Mesothelial cell of epicardium (in vitro differentiated cells): ENCODE measurements at regions not wholly inside any gene's neighbourhood (a gene's known extent, or its start where the extent isn't known, plus 50 kb on each side); places are given as distances from the start of the nearest gene placed in this dataset.

Experiments
- DNase-seq, 2 experiments: peaks; one replicate each; pipeline ENCODE4 v3.0.0; 2021; ENCODE audit warnings: low spot score in 2 of 2; ENCODE audit not compliant: unreplicated experiment in 2 of 2
- H3K27ac Mint-ChIP-seq: 2 replicates; pipeline ENCODE4 v1.8.0; 2021; ENCODE audit warnings: mixed read lengths
- H3K27me3 Mint-ChIP-seq: 2 replicates; pipeline ENCODE4 v1.8.0; 2021; ENCODE audit warnings: low read depth, mixed read lengths
- H3K36me3 Mint-ChIP-seq: 2 replicates; pipeline ENCODE4 v1.8.0; 2021; ENCODE audit warnings: mixed read lengths
- H3K4me1 Mint-ChIP-seq: 2 replicates; pipeline ENCODE4 v1.8.0; 2021; ENCODE audit warnings: mixed read lengths
- H3K4me3 Mint-ChIP-seq: 2 replicates; pipeline ENCODE4 v1.8.0; 2021; ENCODE audit warnings: mild to moderate bottlenecking, moderate library complexity, mixed read lengths
- H3K9me3 Mint-ChIP-seq: 2 replicates; pipeline ENCODE4 v1.8.0; 2021; ENCODE audit warnings: mixed read lengths
- TF ChIP-seq, protein P1 (sequence below): fragments of 200-600 bp; sonication (generic); IDR thresholded peaks from one replicate; pipeline ENCODE4 v1.5.0; 2021; ENCODE audit warnings: antibody characterized with exemption; ENCODE audit not compliant: unreplicated experiment

DNA sequence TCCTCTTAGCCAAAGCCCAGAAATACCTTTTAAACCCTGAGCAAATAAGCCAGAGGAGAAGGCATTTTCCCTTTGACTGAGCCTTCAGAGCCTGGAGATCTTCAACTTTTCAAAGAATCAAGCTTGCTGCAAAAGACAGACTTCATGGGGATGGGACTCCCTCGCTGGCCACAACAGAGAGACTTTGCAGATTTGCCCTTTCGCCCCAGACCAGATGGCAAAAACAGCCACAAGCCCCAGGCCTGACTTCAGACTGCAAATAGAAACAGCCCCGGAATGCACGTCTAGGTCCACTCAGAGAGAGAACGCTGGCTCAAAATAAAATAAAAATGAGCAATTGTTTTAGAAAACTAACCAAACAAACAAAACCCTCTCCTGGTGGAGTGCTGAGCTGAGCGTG is 114.6 kb upstream of the MED13L start:
- H3K27ac Mint-ChIP-seq = no peak overlapping the region

GRCh38 chr12:116393255-116393654 is 115.8 kb upstream of the MED13L start:
- TF ChIP-seq, protein P1, sequence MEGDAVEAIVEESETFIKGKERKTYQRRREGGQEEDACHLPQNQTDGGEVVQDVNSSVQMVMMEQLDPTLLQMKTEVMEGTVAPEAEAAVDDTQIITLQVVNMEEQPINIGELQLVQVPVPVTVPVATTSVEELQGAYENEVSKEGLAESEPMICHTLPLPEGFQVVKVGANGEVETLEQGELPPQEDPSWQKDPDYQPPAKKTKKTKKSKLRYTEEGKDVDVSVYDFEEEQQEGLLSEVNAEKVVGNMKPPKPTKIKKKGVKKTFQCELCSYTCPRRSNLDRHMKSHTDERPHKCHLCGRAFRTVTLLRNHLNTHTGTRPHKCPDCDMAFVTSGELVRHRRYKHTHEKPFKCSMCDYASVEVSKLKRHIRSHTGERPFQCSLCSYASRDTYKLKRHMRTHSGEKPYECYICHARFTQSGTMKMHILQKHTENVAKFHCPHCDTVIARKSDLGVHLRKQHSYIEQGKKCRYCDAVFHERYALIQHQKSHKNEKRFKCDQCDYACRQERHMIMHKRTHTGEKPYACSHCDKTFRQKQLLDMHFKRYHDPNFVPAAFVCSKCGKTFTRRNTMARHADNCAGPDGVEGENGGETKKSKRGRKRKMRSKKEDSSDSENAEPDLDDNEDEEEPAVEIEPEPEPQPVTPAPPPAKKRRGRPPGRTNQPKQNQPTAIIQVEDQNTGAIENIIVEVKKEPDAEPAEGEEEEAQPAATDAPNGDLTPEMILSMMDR = no peak
- Mint-ChIP-seq H3K4me3 (no peak overlapping the region), H3K27me3 (peaks cover 3% of the 10 kb centered on the region), H3K4me1 (peaks cover 3% of the 10 kb centered on the region), H3K36me3 (peaks cover 5% of the 10 kb centered on the region), H3K9me3 (peaks cover 13% of the 10 kb centered on the region), H3K27ac (no peak overlapping the region)
- DNase-seq = no peak

More for the DNA sequence above, 114.6 kb upstream of the MED13L start:
- peaks cover 5% of the 10 kb centered on the region for H3K27me3 Mint-ChIP-seq
- H3K36me3 Mint-ChIP-seq = no peaks in the 10 kb centered on the region
- H3K9me3 Mint-ChIP-seq = peaks cover 8% of the 10 kb centered on the region
- TF ChIP-seq, protein P1 = no peak
- no peak for DNase-seq
- H3K4me1 Mint-ChIP-seq = peaks cover 3% of the 10 kb centered on the region
- H3K4me3 Mint-ChIP-seq = no peak overlapping the region

- peaks cover 10% of the 10 kb centered on the region for H3K36me3 Mint-ChIP-seq
- H3K27me3 Mint-ChIP-seq = peaks cover 2% of the 10 kb centered on the region
- H3K27ac Mint-ChIP-seq = no peak overlapping the region
- TF ChIP-seq, protein P1 = no peak
- H3K4me1 Mint-ChIP-seq = peaks cover 3% of the 10 kb centered on the region
- no peak for DNase-seq
- peaks cover 19% of the 10 kb centered on the region for H3K9me3 Mint-ChIP-seq
- no peak overlapping the region for H3K4me3 Mint-ChIP-seq
These were observed 116.6 kb upstream of the MED13L start for GRCh38 chr12:116393859-116394650.

GRCh38 chr12:116395396-116395795 is 117.9 kb upstream of the MED13L start:
- H3K9me3 Mint-ChIP-seq = peaks cover 27% of the 10 kb centered on the region
- no peak overlapping the region for H3K4me3 Mint-ChIP-seq
- no peak overlapping the region for H3K27ac Mint-ChIP-seq
- H3K4me1 Mint-ChIP-seq = no peaks in the 10 kb centered on the region
- H3K36me3 Mint-ChIP-seq = peaks cover 10% of the 10 kb centered on the region
- no peak for DNase-seq
- TF ChIP-seq, protein P1 = no peak
- H3K27me3 Mint-ChIP-seq = no peaks in the 10 kb centered on the region

GRCh38 chr12:116397148-116397547 is 119.7 kb upstream of the MED13L start:
- Mint-ChIP-seq H3K27me3 (no peaks in the 10 kb centered on the region), H3K27ac (no peak overlapping the region), H3K4me3 (no peak overlapping the region), H3K36me3 (peaks cover 10% of the 10 kb centered on the region), H3K9me3 (peaks cover 27% of the 10 kb centered on the region), H3K4me1 (peaks cover 6% of the 10 kb centered on the region)
- TF ChIP-seq, protein P1 = no peak
- no peak for DNase-seq
